ENCODE measurements at regions not wholly inside any gene's neighbourhood (a gene's known extent, or its start where the extent isn't known, plus 50 kb on each side); places are given as distances from the start of the nearest gene placed in this dataset.

DNA sequence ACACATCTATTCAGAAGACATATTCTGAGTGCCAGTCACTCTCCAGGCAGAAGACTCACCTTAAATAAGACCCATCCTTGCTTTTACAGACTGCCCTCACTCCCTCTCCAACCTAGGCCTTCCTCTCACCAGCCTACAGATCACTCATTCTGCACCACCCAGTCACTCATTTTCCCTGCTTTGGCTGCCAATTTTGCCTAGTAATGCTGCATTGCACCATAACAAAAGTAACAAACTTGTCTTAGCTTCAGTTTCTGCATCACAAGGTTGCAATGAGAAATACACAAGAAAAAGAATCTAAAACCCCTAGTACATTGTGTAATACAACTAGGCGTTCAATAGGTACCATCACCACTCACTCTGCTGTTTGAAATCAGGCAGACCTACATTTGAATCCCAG, 292.4 kb downstream of the PLPP3 start:
- Histone ChIP-seq H3K27ac (ENCODE audit: low read depth in 1 of 2, low read length in 2 of 2) (peak overlapping the region in 1 of 2 donors; percentile 21), H3K79me2 (ENCODE audit: insufficient read depth, low read length) (no peaks in the 10 kb centered on the region), H4K20me1 (ENCODE audit: insufficient read depth, low read length) (no peaks in the 10 kb centered on the region), H3K4me3 (replicated peaks in 1 of 3; ENCODE audit: low read depth in 2 of 3, low read length in 3 of 3) (no peak overlapping the region), H3K4me2 (replicated peaks; ENCODE audit: extremely low read depth, low read length, poor library complexity, severe bottlenecking) (no peak overlapping the region), H3K27me3 (ENCODE audit: control insufficient read depth in 2 of 2, insufficient read depth in 2 of 2, low read length in 2 of 2) (no peaks in the 10 kb centered on the region), H2AFZ (ENCODE audit: insufficient read depth, low read depth, low read length, poor library complexity, severe bottlenecking) (no peak overlapping the region), H3K4me1 (ENCODE audit: control insufficient read depth in 1 of 2, insufficient read depth in 2 of 2, low read length in 2 of 2) (peaks cover 9 to 14% of the 10 kb centered on the region in 2 donors), H3K9ac (ENCODE audit: insufficient read depth, low read length, poor library complexity, severe bottlenecking) (no peak overlapping the region), H3K36me3 (replicated peaks in 1 of 2; ENCODE audit: control insufficient read depth in 1 of 2, insufficient read depth in 2 of 2, low read length in 2 of 2) (no peaks in the 10 kb centered on the region), H3K9me3 (replicated peaks in 1 of 2; ENCODE audit: control insufficient read depth in 1 of 2, insufficient read depth in 1 of 2, low read length in 2 of 2) (no peaks in the 10 kb centered on the region)
- Mint-ChIP-seq H3K4me1 (peaks cover 23% of the 10 kb centered on the region), H3K36me3 (no peaks in the 10 kb centered on the region), H3K27me3 (ENCODE audit: low read depth in 3 of 3) (peaks cover 0 to 3% (median 1%) of the 10 kb centered on the region in 3 donors), H3K4me3 (no peak overlapping the region), H3K9me3 (peaks cover 0 to 2% (median 0%) of the 10 kb centered on the region in 7 donors), H3K27ac (peak overlapping the region in 3 of 7 donors; percentile 9 to 51 (median 48))
- WGBS (ENCODE audit: insufficient coverage): no CpG with 5 or more reads among the region's 1 CpG
- TF ChIP-seq, protein P1, sequence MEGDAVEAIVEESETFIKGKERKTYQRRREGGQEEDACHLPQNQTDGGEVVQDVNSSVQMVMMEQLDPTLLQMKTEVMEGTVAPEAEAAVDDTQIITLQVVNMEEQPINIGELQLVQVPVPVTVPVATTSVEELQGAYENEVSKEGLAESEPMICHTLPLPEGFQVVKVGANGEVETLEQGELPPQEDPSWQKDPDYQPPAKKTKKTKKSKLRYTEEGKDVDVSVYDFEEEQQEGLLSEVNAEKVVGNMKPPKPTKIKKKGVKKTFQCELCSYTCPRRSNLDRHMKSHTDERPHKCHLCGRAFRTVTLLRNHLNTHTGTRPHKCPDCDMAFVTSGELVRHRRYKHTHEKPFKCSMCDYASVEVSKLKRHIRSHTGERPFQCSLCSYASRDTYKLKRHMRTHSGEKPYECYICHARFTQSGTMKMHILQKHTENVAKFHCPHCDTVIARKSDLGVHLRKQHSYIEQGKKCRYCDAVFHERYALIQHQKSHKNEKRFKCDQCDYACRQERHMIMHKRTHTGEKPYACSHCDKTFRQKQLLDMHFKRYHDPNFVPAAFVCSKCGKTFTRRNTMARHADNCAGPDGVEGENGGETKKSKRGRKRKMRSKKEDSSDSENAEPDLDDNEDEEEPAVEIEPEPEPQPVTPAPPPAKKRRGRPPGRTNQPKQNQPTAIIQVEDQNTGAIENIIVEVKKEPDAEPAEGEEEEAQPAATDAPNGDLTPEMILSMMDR (IDR thresholded peaks at IDR 0.05): no peak
- intact Hi-C loops (cut with micrococcal nuclease): no loop called here
- DNase-seq: peak; percentile 16 to 38 (median 19)

DNA sequence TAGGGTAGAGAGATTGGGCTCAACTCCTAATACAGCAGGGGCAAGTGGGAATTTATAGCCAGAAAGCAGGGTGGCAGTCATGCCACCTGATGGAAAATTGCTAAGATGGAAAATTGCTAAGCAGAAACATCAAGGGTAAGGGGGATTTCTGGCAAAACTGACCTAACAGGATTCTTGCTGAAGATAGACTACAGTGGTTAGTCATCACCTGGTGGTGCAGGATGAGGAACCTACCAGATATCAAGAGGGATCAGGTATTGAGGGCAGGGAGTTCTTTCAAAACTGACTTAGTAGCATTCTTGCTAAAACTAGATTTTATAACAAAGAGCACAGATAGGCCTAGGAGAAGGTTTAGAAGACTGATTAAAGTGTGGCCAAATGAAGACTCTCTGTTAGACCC, 292.9 kb downstream of the PLPP3 start:
- DNase-seq: peak in 1 of 3 donors; percentile 15
- no peaks in the 10 kb centered on the region for H3K36me3 ChIP-seq (replicated peaks in 1 of 2; ENCODE audit: control insufficient read depth in 1 of 2, insufficient read depth in 2 of 2, low read length in 2 of 2)
- H3K27me3 Mint-ChIP-seq (ENCODE audit: low read depth in 3 of 3): peaks cover 0 to 1% (median 0%) of the 10 kb centered on the region in 3 donors
- no peaks in the 10 kb centered on the region for H3K9me3 ChIP-seq (replicated peaks in 1 of 2; ENCODE audit: control insufficient read depth in 1 of 2, insufficient read depth in 1 of 2, low read length in 2 of 2)
- H3K4me3 Mint-ChIP-seq: no peak overlapping the region
- H3K27ac ChIP-seq (ENCODE audit: low read depth in 1 of 2, low read length in 2 of 2): no peak overlapping the region
- no peaks in the 10 kb centered on the region for H3K36me3 Mint-ChIP-seq
- no peaks in the 10 kb centered on the region for H3K79me2 ChIP-seq (ENCODE audit: insufficient read depth, low read length)
- H3K27ac Mint-ChIP-seq: peak overlapping the region in 3 of 7 donors; percentile 9 to 51 (median 10)
- H3K4me1 Mint-ChIP-seq: peaks cover 23% of the 10 kb centered on the region
- intact Hi-C loops (cut with micrococcal nuclease): no loop called here
- peaks cover 0 to 2% (median 0%) of the 10 kb centered on the region in 7 donors for H3K9me3 Mint-ChIP-seq
- H3K9ac ChIP-seq (ENCODE audit: insufficient read depth, low read length, poor library complexity, severe bottlenecking): no peak overlapping the region
- H4K20me1 ChIP-seq (ENCODE audit: insufficient read depth, low read length): no peaks in the 10 kb centered on the region
- H2AFZ ChIP-seq (ENCODE audit: insufficient read depth, low read depth, low read length, poor library complexity, severe bottlenecking): no peak overlapping the region
- TF ChIP-seq, protein P1 (IDR thresholded peaks at IDR 0.05): no peak
- H3K4me1 ChIP-seq (ENCODE audit: control insufficient read depth in 1 of 2, insufficient read depth in 2 of 2, low read length in 2 of 2): peaks cover 9 to 14% of the 10 kb centered on the region in 2 donors
- no peak overlapping the region for H3K4me2 ChIP-seq (replicated peaks; ENCODE audit: extremely low read depth, low read length, poor library complexity, severe bottlenecking)
- no peak overlapping the region for H3K4me3 ChIP-seq (replicated peaks in 1 of 3; ENCODE audit: low read depth in 2 of 3, low read length in 3 of 3)
- H3K27me3 ChIP-seq (ENCODE audit: control insufficient read depth in 2 of 2, insufficient read depth in 2 of 2, low read length in 2 of 2): no peaks in the 10 kb centered on the region

All from CD14-positive monocyte (primary cell).